ENCODE measurements at regions not wholly inside any gene's neighbourhood (a gene's known extent, or its start where the extent isn't known, plus 50 kb on each side); places are given as distances from the start of the nearest gene placed in this dataset.
"Not testable (repeated sequence)": the region's sequence is repeated elsewhere in the genome, so short reads cannot be mapped to it uniquely, and the experiment has no call there.

DNA sequence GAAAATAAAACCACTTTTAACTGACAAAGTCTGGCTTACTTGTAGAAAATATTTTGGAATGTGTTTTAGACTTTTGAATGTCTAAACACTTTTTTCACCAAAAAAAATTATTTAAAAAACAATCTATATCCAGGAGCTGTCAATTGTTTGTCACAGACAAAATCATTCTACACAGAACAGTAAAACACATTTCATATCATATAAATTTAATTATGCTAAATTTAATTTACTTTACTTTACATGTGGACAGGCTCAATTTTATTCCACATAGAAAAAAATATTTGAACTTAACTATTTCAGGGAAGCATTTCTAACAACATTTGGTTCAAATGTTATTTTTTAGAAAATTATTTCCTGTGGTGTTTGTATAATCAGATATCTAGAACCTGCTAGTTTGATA, 1417.0 kb downstream of the ZPLD1 start:
- ATAC-seq = no peak
- no peak overlapping the region for H3K27ac ChIP-seq (ENCODE audit: low read length)
- H3K4me1 ChIP-seq (ENCODE audit: control insufficient read depth, insufficient read depth, low read length) = no peaks in the 10 kb centered on the region
- H3K4me3 ChIP-seq (ENCODE audit: low read length) = no peak overlapping the region
- intact Hi-C loops (cut with DNase I) = no loop called here
- no peaks in the 10 kb centered on the region for H3K9me3 ChIP-seq (ENCODE audit: control insufficient read depth, low read length)
- H3K27me3 ChIP-seq (ENCODE audit: control insufficient read depth, insufficient read depth) = no peaks in the 10 kb centered on the region
- no peak for DNase-seq

DNA sequence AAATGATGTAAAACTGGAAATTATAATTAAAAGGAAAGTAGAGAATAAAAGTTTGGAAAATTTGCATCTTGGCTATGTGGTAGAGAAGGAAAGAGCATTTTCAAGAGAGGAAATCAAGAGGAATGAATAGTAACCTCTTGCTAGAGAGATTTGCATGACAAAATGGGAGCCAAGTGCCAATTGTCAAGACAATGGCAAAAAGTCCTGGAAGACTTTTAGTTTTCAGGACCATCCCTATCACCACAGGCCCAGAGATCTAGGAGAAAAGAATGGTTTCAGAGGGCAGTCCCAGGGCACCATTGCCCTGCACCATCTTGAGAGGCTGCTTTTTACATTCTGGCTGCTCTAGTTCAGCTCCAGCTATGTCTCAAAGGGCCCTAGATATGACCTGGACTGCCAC, 1427.6 kb downstream of the ZPLD1 start:
- H3K9me3 ChIP-seq (ENCODE audit: control insufficient read depth, low read length) = no peaks in the 10 kb centered on the region
- intact Hi-C loops (cut with DNase I) = no loop called here
- no peaks in the 10 kb centered on the region for H3K27me3 ChIP-seq (ENCODE audit: control insufficient read depth, insufficient read depth)
- H3K4me3 ChIP-seq (ENCODE audit: low read length) = no peak overlapping the region
- no peaks in the 10 kb centered on the region for H3K4me1 ChIP-seq (ENCODE audit: control insufficient read depth, insufficient read depth, low read length)
- DNase-seq = no peak
- no peak overlapping the region for H3K27ac ChIP-seq (ENCODE audit: low read length)
- ATAC-seq = no peak

DNA sequence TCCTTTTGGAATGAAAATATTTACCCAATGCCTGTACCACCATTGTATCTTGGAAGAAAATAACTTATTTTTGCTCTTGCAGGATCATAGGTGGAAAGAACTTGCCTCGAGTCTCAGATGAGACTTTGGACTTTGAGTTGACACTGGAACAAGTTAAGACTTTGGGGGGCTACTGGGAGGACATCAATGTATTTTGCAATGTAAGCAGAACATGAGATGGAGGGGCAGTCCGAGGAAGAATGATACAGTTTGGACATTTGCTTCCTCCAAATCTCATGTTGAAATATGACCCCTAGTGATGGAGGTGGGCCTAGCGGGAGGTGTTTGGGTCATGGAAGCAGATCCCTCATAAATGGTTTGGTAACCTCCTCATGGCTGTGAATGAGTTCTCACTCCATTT, 1428.6 kb downstream of the ZPLD1 start:
- WGBS = 78% methylated on average over 3 of the region's 3 CpGs
- Histone ChIP-seq H3K4me1 (ENCODE audit: control insufficient read depth, insufficient read depth, low read length) (no peaks in the 10 kb centered on the region), H3K27ac (ENCODE audit: low read length) (no peak overlapping the region), H3K4me3 (ENCODE audit: low read length) (no peak overlapping the region), H3K27me3 (ENCODE audit: control insufficient read depth, insufficient read depth) (no peaks in the 10 kb centered on the region), H3K9me3 (ENCODE audit: control insufficient read depth, low read length) (no peaks in the 10 kb centered on the region)
- intact Hi-C loops (cut with DNase I) = no loop called here
- DNase-seq (no peak), ATAC-seq (no peak)

DNA sequence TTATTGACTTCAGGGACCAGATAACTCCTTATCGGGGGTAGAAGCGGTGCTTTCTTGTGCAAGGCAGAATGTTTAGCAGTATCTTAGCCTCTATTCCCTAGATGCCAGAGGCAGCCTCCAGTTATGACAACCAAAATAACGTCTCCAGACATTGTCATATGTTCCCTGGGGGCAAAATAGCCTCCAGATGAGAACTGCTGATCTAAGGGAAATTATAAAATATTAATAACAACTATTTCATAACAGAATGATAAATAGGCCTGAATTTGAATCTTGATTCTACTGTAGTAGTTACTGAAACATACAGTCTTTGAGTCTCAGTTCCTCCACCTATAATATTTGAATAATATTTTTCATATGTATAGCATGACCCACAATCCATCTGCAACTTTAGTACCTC, 1431.3 kb downstream of the ZPLD1 start:
- no peaks in the 10 kb centered on the region for H3K4me1 ChIP-seq (ENCODE audit: control insufficient read depth, insufficient read depth, low read length)
- no peak overlapping the region for H3K4me3 ChIP-seq (ENCODE audit: low read length)
- ATAC-seq (no peak), DNase-seq (no peak)
- no peak overlapping the region for H3K27ac ChIP-seq (ENCODE audit: low read length)
- no peaks in the 10 kb centered on the region for H3K27me3 ChIP-seq (ENCODE audit: control insufficient read depth, insufficient read depth)
- 71% methylated on average over 3 of the region's 3 CpGs for WGBS
- intact Hi-C loops (cut with DNase I) = no loop called here
- no peaks in the 10 kb centered on the region for H3K9me3 ChIP-seq (ENCODE audit: control insufficient read depth, low read length)

DNA sequence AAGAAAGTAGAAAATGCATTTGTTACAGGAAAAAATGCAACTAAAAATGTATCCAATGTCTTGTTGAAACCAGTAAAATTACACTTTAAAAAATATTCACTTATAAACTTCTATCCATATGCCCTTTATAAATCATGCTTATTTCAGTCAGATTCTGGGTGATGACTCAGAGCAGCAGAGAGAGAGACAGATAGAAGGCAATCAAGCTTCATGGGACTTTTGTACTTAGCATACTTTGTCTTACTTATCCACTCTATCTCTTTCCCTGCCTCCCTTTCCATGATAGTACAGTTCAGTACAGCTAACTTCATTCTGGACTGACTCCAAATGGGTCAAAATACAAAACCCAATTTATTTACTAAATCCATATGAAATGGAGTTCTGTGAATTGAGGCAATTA, 1438.2 kb downstream of the ZPLD1 start:
- Histone ChIP-seq H3K27me3 (ENCODE audit: control insufficient read depth, insufficient read depth) (no peaks in the 10 kb centered on the region), H3K27ac (ENCODE audit: low read length) (no peak overlapping the region), H3K4me3 (ENCODE audit: low read length) (no peak overlapping the region), H3K4me1 (ENCODE audit: control insufficient read depth, insufficient read depth, low read length) (no peaks in the 10 kb centered on the region), H3K9me3 (ENCODE audit: control insufficient read depth, low read length) (no peaks in the 10 kb centered on the region)
- no peak for ATAC-seq
- intact Hi-C loops (cut with DNase I) = no loop called here
- DNase-seq = no peak

DNA sequence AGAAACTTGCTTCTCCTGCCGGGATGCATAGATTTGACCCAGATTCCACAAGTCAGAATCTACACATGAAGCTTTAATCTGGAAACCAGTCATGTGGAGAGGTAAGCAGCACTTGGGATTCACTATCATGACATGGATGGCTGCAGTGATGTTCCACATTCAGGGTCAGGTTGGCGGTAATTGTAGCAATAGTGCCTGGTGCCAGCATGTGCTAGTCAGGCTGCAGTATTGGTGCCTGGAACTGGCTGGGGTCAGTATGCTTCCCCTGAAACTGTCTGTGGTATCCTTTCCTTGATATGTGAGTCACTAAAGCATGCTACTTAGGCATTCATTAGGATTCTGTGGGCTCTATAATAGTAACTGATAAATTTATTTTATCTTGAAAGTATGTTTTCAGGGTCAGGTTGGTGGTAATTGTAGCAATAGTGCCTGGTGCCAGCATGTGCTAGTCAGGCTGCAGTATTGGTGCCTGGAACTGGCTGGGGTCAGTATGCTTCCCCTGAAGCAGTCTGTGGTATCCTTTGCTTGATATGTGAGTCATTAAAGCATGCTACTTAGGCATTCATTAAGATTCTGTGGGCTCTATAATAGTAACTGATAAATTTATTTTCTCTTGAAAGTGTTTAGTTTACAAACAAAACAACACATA, 1439.2 kb downstream of the ZPLD1 start:
- H3K4me3 ChIP-seq (ENCODE audit: low read length) = no peak overlapping the region
- DNase-seq = no peak
- intact Hi-C loops (cut with DNase I) = no loop called here
- no peaks in the 10 kb centered on the region for H3K4me1 ChIP-seq (ENCODE audit: control insufficient read depth, insufficient read depth, low read length)
- H3K27me3 ChIP-seq (ENCODE audit: control insufficient read depth, insufficient read depth) = no peaks in the 10 kb centered on the region
- H3K9me3 ChIP-seq (ENCODE audit: control insufficient read depth, low read length) = no peaks in the 10 kb centered on the region
- WGBS = 83% methylated on average over 2 of the region's 2 CpGs
- H3K27ac ChIP-seq (ENCODE audit: low read length) = no peak overlapping the region
- no peak for ATAC-seq

DNA sequence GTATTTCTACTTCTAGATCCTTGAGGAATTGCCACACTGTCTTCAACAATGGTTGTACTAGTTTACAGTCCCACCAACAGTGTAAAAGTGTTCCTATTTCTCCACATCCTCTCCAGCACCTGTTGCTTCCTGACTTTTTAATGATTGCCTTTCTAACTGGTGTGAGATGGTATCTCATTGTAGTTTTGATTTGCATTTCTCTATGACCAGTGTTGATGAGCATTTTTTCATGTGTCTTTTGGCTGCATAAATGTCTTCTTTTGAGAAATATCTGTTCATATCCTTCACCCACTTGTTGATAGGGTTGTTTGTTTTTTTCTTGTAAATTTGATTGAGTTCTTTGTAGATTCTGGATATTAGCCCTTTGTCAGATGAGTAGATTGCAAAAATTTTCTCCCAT, 1447.0 kb downstream of the ZPLD1 start:
- H3K9me3 ChIP-seq (ENCODE audit: control insufficient read depth, low read length); H3K4me1 ChIP-seq (ENCODE audit: control insufficient read depth, insufficient read depth, low read length); H3K27ac ChIP-seq (ENCODE audit: low read length); DNase-seq; H3K27me3 ChIP-seq (ENCODE audit: control insufficient read depth, insufficient read depth); ATAC-seq; intact Hi-C loops (cut with DNase I); H3K4me3 ChIP-seq (ENCODE audit: low read length): not testable (repeated sequence)

DNA sequence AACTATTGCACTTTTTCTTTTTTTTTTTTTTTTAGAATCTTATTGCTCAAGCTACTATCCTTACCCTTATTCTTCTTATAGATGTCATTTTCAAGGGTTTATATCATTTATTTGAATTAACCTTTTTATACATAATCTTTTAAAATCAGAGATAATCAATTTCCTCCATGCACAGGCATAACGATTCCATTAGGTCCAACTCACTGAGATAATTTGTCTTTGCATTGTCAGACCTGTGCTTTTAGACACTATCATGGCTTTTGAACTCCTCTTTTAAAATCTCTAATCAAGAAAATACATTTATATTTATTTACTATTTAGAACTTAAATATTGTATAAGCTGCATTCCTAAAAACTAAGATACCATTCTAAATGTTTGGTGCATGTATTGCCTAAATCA, 1454.9 kb downstream of the ZPLD1 start:
- DNase-seq = peak in 1 of 3 donors; percentile 0
- WGBS = 48% methylated on average over 1 of the region's 1 CpG

DNA sequence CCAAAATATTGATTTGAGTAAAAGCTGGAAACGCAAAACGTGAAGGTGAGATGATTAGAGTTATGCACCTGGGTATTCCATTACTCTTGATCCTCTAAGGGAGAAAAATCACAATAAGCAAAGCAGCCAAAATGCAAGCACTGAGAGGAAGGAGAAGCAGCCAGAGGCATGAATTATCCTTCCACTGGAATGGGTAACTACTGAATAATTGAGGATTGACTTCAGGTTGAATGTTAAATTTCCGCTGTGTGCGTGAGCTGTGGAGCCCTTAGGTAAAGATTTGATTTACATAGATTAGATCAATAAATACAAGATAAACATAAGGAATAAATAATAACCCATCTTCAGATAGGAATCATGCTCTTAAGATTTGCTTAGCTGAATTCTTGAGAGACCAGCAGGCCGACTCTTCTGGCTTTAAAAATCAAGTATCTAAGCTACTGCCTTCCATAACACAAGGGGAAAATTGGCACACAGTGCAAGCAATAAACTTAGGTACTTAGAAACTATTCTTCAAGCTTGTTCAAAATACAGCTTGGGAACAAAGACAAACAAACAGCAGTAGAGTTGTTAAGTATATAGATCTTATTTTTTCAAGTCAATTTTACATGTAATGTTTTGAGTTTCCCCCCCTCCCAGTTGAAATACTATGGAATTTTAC, 1459.5 kb downstream of the ZPLD1 start:
- no peak overlapping the region for H3K27ac ChIP-seq (ENCODE audit: low read length)
- DNase-seq (peak in 1 of 3 donors; percentile 0), ATAC-seq (no peak)
- WGBS = 83% methylated on average over 5 of the region's 5 CpGs
- no peaks in the 10 kb centered on the region for H3K27me3 ChIP-seq (ENCODE audit: control insufficient read depth, insufficient read depth)
- H3K4me1 ChIP-seq (ENCODE audit: control insufficient read depth, insufficient read depth, low read length) = no peaks in the 10 kb centered on the region
- H3K4me3 ChIP-seq (ENCODE audit: low read length) = no peak overlapping the region
- H3K9me3 ChIP-seq (ENCODE audit: control insufficient read depth, low read length) = no peaks in the 10 kb centered on the region
- intact Hi-C loops (cut with DNase I) = no loop called here

More for the DNA sequence above, 1454.9 kb downstream of the ZPLD1 start:
- no peaks in the 10 kb centered on the region for H3K27me3 ChIP-seq (ENCODE audit: control insufficient read depth, insufficient read depth)
- H3K4me3 ChIP-seq (ENCODE audit: low read length) = no peak overlapping the region
- intact Hi-C loops (cut with DNase I) = no loop called here
- no peak for ATAC-seq
- no peak overlapping the region for H3K27ac ChIP-seq (ENCODE audit: low read length)
- H3K4me1 ChIP-seq (ENCODE audit: control insufficient read depth, insufficient read depth, low read length) = no peaks in the 10 kb centered on the region
- no peaks in the 10 kb centered on the region for H3K9me3 ChIP-seq (ENCODE audit: control insufficient read depth, low read length)

DNA sequence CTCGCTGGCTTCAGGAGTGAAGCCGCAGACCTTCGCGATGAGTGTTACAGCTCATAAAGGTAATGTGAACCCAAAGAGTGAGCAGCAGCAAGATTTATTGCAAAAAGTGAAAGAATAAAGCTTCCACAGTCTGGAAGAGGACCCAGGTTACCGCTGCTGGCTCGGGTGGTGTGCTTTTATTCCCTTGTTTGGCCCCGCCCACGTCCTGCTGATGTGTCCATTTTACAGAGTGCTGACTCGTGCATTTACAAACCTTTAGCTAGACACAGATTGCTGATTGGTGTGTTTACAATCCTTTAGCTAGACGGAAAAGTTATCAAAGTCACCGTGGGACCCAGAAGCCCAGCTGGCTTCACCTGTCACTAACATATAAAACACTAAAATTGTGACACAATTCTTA, 1464.5 kb downstream of the ZPLD1 start:
- intact Hi-C loops (cut with DNase I) = no loop called here
- H3K9me3 ChIP-seq (ENCODE audit: control insufficient read depth, low read length) = no peaks in the 10 kb centered on the region
- no peak overlapping the region for H3K27ac ChIP-seq (ENCODE audit: low read length)
- H3K4me1 ChIP-seq (ENCODE audit: control insufficient read depth, insufficient read depth, low read length) = no peaks in the 10 kb centered on the region
- 76% methylated on average over 11 of the region's 11 CpGs for WGBS
- H3K27me3 ChIP-seq (ENCODE audit: control insufficient read depth, insufficient read depth) = no peaks in the 10 kb centered on the region
- no peak for ATAC-seq
- peak in 1 of 3 donors; percentile 3 for DNase-seq
- H3K4me3 ChIP-seq (ENCODE audit: low read length) = no peak overlapping the region

DNA sequence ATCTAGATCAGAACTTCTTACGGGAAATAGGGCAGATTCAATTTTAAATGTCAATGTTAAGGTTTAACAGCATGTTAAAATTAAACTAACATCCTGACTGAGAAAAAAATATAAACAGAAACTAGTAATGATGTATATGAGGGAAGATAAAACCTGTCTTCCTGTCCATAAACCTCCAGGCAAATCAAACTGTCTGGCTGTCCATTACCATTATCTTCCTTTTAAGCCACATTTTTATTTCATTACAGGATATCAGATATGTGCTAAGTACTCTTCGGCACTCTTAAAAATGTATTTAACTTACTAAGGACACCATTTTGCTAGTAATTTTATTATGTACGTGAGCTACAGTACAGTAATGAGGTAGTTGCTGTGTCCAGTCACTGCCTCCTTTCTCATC, 1461.7 kb upstream of the ALCAM start:
- 73% methylated on average over 3 of the region's 3 CpGs for WGBS
- intact Hi-C loops (cut with DNase I) = no loop called here
- no peak for ATAC-seq

DNA sequence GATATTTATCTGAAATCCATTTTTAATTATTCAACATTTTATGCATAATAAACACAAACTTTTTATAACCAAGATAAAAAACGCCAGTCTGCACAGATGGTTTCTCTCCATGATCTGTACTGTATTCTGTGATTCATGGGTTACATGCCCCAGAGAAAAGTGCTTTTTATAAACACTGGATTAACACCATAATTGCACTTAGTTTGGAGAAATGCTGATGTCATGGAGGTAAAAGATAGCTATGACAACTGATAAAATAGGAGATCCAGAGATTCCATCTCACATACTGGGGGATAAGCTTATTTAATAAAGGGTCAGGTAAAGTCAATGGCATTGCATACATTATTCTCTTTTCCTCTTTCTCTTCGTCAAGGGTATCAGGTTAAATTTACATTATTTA, 1460.4 kb upstream of the ALCAM start:
- H3K9me3 ChIP-seq (ENCODE audit: control insufficient read depth, low read length) = no peaks in the 10 kb centered on the region
- no peak for DNase-seq
- WGBS = 46% methylated on average over 2 of the region's 2 CpGs
- ATAC-seq = no peak
- no peaks in the 10 kb centered on the region for H3K4me1 ChIP-seq (ENCODE audit: control insufficient read depth, insufficient read depth, low read length)
- H3K27me3 ChIP-seq (ENCODE audit: control insufficient read depth, insufficient read depth) = no peaks in the 10 kb centered on the region
- H3K27ac ChIP-seq (ENCODE audit: low read length) = no peak overlapping the region
- intact Hi-C loops (cut with DNase I) = no loop called here
- no peak overlapping the region for H3K4me3 ChIP-seq (ENCODE audit: low read length)

More for the DNA sequence above, 1461.7 kb upstream of the ALCAM start:
- H3K4me1 ChIP-seq (ENCODE audit: control insufficient read depth, insufficient read depth, low read length) = no peaks in the 10 kb centered on the region
- no peaks in the 10 kb centered on the region for H3K9me3 ChIP-seq (ENCODE audit: control insufficient read depth, low read length)
- no peak for DNase-seq
- H3K27ac ChIP-seq (ENCODE audit: low read length) = no peak overlapping the region
- no peak overlapping the region for H3K4me3 ChIP-seq (ENCODE audit: low read length)
- H3K27me3 ChIP-seq (ENCODE audit: control insufficient read depth, insufficient read depth) = no peaks in the 10 kb centered on the region
